ENCODE measurements at regions not wholly inside any gene's neighbourhood (a gene's known extent, or its start where the extent isn't known, plus 50 kb on each side); places are given as distances from the start of the nearest gene placed in this dataset.

DNA sequence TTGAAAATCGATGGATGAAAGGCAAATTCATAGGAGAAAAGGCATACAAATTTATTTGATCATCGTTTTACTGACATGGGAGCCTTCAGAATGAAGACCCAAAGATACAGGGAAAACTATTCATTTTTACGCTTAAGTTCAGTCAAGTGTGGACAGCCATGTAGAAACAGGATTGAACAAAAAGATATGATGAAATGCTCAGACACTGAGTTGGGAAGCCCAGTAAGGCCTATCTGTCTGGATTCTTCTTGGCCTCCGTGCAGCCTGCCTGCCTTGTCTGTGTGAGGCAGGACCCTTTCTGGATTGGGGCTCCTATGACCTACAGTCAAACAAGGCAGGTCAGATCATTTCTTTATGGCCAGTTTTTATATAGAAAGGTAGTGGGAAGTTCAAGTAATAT, 203.8 kb upstream of the MYL2 start:
- Mint-ChIP-seq H3K36me3 (ENCODE audit: insufficient read depth, unreplicated experiment) (no peaks in the 10 kb centered on the region), H3K9me3 (ENCODE audit: unreplicated experiment) (no peaks in the 10 kb centered on the region), H3K27ac (ENCODE audit: unreplicated experiment) (no peak overlapping the region), H3K27me3 (ENCODE audit: insufficient read depth, unreplicated experiment) (peaks cover 4% of the 10 kb centered on the region), H3K4me3 (ENCODE audit: unreplicated experiment) (no peak overlapping the region), H3K4me1 (ENCODE audit: low read depth, unreplicated experiment) (no peaks in the 10 kb centered on the region)
- no peak overlapping the region for H3K4me3 ChIP-seq (ENCODE audit: low read depth, low read length)
- H3K27me3 ChIP-seq (replicated peaks; ENCODE audit: control insufficient read depth, insufficient read depth, low read length), result no peaks in the 10 kb centered on the region
- intact Hi-C loops (cut with micrococcal nuclease; ENCODE audit: unreplicated experiment), result no loop called here
- DNase-seq, result no peak
- no TSS peak for BruUV-seq (replicated peaks)
- no peaks in the 10 kb centered on the region for H3K9me3 ChIP-seq
- TF ChIP-seq, protein P1, sequence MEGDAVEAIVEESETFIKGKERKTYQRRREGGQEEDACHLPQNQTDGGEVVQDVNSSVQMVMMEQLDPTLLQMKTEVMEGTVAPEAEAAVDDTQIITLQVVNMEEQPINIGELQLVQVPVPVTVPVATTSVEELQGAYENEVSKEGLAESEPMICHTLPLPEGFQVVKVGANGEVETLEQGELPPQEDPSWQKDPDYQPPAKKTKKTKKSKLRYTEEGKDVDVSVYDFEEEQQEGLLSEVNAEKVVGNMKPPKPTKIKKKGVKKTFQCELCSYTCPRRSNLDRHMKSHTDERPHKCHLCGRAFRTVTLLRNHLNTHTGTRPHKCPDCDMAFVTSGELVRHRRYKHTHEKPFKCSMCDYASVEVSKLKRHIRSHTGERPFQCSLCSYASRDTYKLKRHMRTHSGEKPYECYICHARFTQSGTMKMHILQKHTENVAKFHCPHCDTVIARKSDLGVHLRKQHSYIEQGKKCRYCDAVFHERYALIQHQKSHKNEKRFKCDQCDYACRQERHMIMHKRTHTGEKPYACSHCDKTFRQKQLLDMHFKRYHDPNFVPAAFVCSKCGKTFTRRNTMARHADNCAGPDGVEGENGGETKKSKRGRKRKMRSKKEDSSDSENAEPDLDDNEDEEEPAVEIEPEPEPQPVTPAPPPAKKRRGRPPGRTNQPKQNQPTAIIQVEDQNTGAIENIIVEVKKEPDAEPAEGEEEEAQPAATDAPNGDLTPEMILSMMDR (IDR thresholded peaks at IDR 0.05; ENCODE audit: insufficient read depth in 1 of 2, low read depth in 1 of 2, low read length in 1 of 2, severe bottlenecking in 1 of 2, unreplicated experiment in 1 of 2), result no peak
- no peaks in the 10 kb centered on the region for H3K36me3 ChIP-seq (ENCODE audit: control insufficient read depth, insufficient read depth, low read length)
- no peaks in the 10 kb centered on the region for H3K4me1 ChIP-seq
- ChIA-PET POLR2A (no interaction called here), CTCF (no interaction called here)

DNA sequence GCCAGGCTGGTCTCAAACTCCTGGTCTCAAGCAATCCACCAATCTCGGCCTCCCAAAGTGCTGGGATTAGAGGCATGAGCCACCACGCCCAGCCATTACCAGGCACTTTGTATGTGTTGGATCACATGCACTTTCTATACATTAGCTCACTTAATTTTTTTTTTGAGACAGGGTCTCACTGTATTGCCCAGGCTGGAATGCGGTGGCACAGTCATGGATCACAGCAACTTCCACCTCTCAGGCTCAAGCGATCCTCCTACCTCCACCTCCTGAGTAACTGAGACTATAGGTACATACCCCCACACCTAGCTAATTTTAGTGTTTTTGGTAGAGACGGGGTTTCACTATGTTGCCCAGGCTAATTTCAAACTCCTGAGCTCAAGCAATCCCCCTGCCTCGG, 203.0 kb upstream of the MYL2 start:
- no peak for DNase-seq
- Histone ChIP-seq H3K27me3 (replicated peaks; ENCODE audit: control insufficient read depth, insufficient read depth, low read length) (no peaks in the 10 kb centered on the region), H3K4me3 (ENCODE audit: low read depth, low read length) (no peak overlapping the region), H3K36me3 (ENCODE audit: control insufficient read depth, insufficient read depth, low read length) (no peaks in the 10 kb centered on the region), H3K9me3 (no peaks in the 10 kb centered on the region), H3K4me1 (no peaks in the 10 kb centered on the region)
- no peaks in the 10 kb centered on the region for H3K4me1 Mint-ChIP-seq (ENCODE audit: low read depth, unreplicated experiment)
- H3K27me3 Mint-ChIP-seq (ENCODE audit: insufficient read depth, unreplicated experiment), result peaks cover 4% of the 10 kb centered on the region
- no peaks in the 10 kb centered on the region for H3K36me3 Mint-ChIP-seq (ENCODE audit: insufficient read depth, unreplicated experiment)
- POLR2A ChIA-PET, result no interaction called here
- no peak overlapping the region for H3K27ac Mint-ChIP-seq (ENCODE audit: unreplicated experiment)
- TF ChIP-seq, protein P1 (IDR thresholded peaks at IDR 0.05; ENCODE audit: insufficient read depth in 1 of 2, low read depth in 1 of 2, low read length in 1 of 2, severe bottlenecking in 1 of 2, unreplicated experiment in 1 of 2), result no peak
- no peaks in the 10 kb centered on the region for H3K9me3 Mint-ChIP-seq (ENCODE audit: unreplicated experiment)
- no peak overlapping the region for H3K4me3 Mint-ChIP-seq (ENCODE audit: unreplicated experiment)
- intact Hi-C loops (cut with micrococcal nuclease; ENCODE audit: unreplicated experiment), result no loop called here
- CTCF ChIA-PET, result no interaction called here
- no TSS peak for BruUV-seq (replicated peaks)

- H3K36me3 Mint-ChIP-seq (ENCODE audit: insufficient read depth, unreplicated experiment), result no peaks in the 10 kb centered on the region
- H3K9me3 ChIP-seq, result no peaks in the 10 kb centered on the region
Observed at GRCh38 chr12:111122458-111122878, 202.1 kb upstream of the MYL2 start.

More at GRCh38 chr12:111122458-111122878, 202.1 kb upstream of the MYL2 start:
- Histone ChIP-seq H3K36me3 (ENCODE audit: control insufficient read depth, insufficient read depth, low read length) (no peaks in the 10 kb centered on the region), H3K27me3 (replicated peaks; ENCODE audit: control insufficient read depth, insufficient read depth, low read length) (no peaks in the 10 kb centered on the region), H3K4me3 (ENCODE audit: low read depth, low read length) (no peak overlapping the region), H3K4me1 (no peaks in the 10 kb centered on the region)
- TF ChIP-seq, protein P1 (IDR thresholded peaks at IDR 0.05; ENCODE audit: insufficient read depth in 1 of 2, low read depth in 1 of 2, low read length in 1 of 2, severe bottlenecking in 1 of 2, unreplicated experiment in 1 of 2), result no peak
- POLR2A ChIA-PET, result no interaction called here
- H3K9me3 Mint-ChIP-seq (ENCODE audit: unreplicated experiment), result no peaks in the 10 kb centered on the region
- intact Hi-C loops (cut with micrococcal nuclease; ENCODE audit: unreplicated experiment), result no loop called here
- peaks cover 4% of the 10 kb centered on the region for H3K27me3 Mint-ChIP-seq (ENCODE audit: insufficient read depth, unreplicated experiment)
- DNase-seq, result no peak
- no peak overlapping the region for H3K4me3 Mint-ChIP-seq (ENCODE audit: unreplicated experiment)
- no TSS peak for BruUV-seq (replicated peaks)
- CTCF ChIA-PET, result no interaction called here
- no peaks in the 10 kb centered on the region for H3K4me1 Mint-ChIP-seq (ENCODE audit: low read depth, unreplicated experiment)
- no peak overlapping the region for H3K27ac Mint-ChIP-seq (ENCODE audit: unreplicated experiment)

All from Caco-2 (cell line).